ENCODE measurements at regions not wholly inside any gene's neighbourhood (a gene's known extent, or its start where the extent isn't known, plus 50 kb on each side); places are given as distances from the start of the nearest gene placed in this dataset.

DNA sequence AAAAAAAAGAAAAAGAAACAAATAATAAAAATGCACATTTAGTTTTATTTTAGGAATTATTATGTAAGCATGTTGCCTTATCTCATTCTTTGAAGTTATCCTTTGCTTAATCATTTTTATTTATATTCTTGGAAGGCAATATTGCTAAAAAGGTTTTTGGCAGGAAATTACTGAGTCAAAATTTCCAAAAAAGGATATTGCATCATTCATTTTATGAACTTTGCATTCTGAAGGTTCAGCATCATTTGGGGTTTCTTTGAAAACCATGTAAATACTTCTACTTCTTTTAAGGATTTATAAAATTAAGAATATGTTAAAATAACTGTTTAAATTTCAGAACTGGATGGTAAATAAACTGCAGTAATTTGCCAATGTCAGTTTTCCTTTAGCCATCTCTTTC, 94.2 kb upstream of the CTNND2 start:
- Histone ChIP-seq H3K4me3 (no peak overlapping the region), H3K27me3 (replicated peaks; ENCODE audit: insufficient read depth) (no peaks in the 10 kb centered on the region), H3K9me3 (no peaks in the 10 kb centered on the region), H3K27ac (no peak overlapping the region), H3K4me1 (ENCODE audit: control insufficient read depth in 1 of 2, low read depth in 2 of 2) (no peaks in the 10 kb centered on the region), H3K36me3 (no peaks in the 10 kb centered on the region)
- no peak for ATAC-seq (ENCODE audit: insufficient number of reproducible peaks, low FRiP score, low read depth)
- no peak for DNase-seq (ENCODE audit: low spot score)
- TF ChIP-seq, protein P1, sequence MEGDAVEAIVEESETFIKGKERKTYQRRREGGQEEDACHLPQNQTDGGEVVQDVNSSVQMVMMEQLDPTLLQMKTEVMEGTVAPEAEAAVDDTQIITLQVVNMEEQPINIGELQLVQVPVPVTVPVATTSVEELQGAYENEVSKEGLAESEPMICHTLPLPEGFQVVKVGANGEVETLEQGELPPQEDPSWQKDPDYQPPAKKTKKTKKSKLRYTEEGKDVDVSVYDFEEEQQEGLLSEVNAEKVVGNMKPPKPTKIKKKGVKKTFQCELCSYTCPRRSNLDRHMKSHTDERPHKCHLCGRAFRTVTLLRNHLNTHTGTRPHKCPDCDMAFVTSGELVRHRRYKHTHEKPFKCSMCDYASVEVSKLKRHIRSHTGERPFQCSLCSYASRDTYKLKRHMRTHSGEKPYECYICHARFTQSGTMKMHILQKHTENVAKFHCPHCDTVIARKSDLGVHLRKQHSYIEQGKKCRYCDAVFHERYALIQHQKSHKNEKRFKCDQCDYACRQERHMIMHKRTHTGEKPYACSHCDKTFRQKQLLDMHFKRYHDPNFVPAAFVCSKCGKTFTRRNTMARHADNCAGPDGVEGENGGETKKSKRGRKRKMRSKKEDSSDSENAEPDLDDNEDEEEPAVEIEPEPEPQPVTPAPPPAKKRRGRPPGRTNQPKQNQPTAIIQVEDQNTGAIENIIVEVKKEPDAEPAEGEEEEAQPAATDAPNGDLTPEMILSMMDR (IDR thresholded peaks at IDR 0.05), result no peak

DNA sequence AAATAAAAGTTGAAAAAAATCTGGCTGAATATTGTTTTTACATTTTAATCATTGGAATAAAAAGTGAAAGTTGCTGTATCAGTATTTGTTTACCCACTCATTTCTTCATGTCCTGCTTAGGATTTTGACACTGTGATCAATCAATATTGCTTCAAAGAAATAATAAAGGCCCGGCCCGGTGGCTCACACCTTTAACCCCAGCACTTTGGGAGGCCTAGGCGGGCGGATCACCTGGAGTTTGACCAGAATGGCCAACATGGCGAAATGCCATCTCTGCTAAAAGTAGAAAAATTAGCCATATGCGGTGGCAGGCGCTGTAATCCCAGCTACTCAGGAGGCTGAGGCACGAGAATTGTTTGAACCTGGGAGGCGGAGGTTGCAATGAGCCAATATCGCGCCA, 93.7 kb upstream of the CTNND2 start:
- Histone ChIP-seq H3K27me3 (replicated peaks; ENCODE audit: insufficient read depth) (no peaks in the 10 kb centered on the region), H3K27ac (no peak overlapping the region), H3K4me1 (ENCODE audit: control insufficient read depth in 1 of 2, low read depth in 2 of 2) (no peaks in the 10 kb centered on the region), H3K36me3 (no peaks in the 10 kb centered on the region), H3K9me3 (no peaks in the 10 kb centered on the region), H3K4me3 (no peak overlapping the region)
- TF ChIP-seq, protein P1 (IDR thresholded peaks at IDR 0.05), result no peak
- DNase-seq (ENCODE audit: low spot score), result no peak
- no peak for ATAC-seq (ENCODE audit: insufficient number of reproducible peaks, low FRiP score, low read depth)

DNA sequence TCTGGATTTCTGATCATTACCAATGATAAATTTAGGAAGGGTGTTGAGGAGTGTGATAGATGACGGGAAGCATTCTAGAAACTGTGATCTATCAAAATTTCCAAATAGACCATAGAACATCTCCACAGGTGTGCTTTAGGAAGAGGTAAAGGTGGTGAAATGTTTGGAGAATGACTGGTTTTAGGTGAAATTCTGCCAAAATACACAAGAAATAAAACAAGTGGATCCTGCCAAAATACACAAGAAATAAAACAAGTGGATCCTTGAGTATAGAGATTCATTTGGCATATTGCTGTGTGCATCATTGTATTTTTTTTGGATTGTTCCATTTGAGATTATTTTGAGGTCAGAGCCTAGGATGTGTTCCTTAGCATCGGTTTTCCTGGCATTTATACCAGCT, 88.3 kb upstream of the CTNND2 start:
- Histone ChIP-seq H3K4me3 (no peak overlapping the region), H3K9me3 (no peaks in the 10 kb centered on the region), H3K27me3 (replicated peaks; ENCODE audit: insufficient read depth) (no peaks in the 10 kb centered on the region), H3K27ac (no peak overlapping the region), H3K36me3 (no peaks in the 10 kb centered on the region), H3K4me1 (ENCODE audit: control insufficient read depth in 1 of 2, low read depth in 2 of 2) (no peaks in the 10 kb centered on the region)
- ATAC-seq (ENCODE audit: insufficient number of reproducible peaks, low FRiP score, low read depth), result no peak
- no peak for DNase-seq (ENCODE audit: low spot score)
- TF ChIP-seq, protein P1 (IDR thresholded peaks at IDR 0.05), result no peak

DNA sequence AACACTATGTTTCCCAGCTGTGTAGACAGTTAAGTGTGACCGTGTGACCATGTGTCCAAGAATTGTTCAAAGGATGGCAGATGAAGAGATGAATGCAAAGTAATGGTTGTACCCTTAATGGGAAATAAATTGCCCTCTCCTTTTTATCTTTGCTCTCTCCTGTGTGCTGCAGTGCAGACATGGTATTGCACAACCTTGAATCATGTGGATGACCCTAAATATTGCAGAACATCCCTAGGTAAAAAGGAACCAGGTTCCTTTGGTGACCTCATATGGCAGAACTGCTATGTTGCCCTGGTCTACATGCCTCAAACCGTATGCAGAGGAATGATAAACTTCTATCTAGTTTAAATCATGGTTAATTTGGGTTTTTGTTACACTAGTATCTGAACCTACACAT, 81.7 kb upstream of the CTNND2 start:
- TF ChIP-seq, protein P1 (IDR thresholded peaks at IDR 0.05), result no peak
- no peak for ATAC-seq (ENCODE audit: insufficient number of reproducible peaks, low FRiP score, low read depth)
- Histone ChIP-seq H3K36me3 (no peaks in the 10 kb centered on the region), H3K9me3 (no peaks in the 10 kb centered on the region), H3K27me3 (replicated peaks; ENCODE audit: insufficient read depth) (no peaks in the 10 kb centered on the region), H3K4me3 (no peak overlapping the region), H3K27ac (no peak overlapping the region), H3K4me1 (ENCODE audit: control insufficient read depth in 1 of 2, low read depth in 2 of 2) (no peaks in the 10 kb centered on the region)
- no peak for DNase-seq (ENCODE audit: low spot score)

DNA sequence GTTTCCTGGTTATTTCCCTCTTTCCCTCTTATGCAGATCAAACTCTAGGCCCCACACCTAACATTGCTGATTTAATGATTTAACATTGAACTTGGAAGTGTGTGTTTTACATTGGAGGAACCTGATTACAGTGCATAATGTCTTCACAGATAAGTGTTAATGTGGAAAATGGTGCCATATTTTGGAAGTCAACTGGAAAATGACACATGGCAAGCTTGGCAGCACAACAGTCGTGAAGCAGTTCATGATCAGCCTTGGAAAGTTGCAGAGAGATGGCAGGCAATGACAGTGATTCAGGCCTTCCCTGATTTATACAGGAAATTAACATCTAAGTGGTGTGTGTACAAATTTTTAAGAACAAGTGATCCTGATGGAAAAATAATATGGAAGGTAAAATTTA, 80.0 kb upstream of the CTNND2 start:
- no peaks in the 10 kb centered on the region for H3K36me3 ChIP-seq
- DNase-seq (ENCODE audit: low spot score) (no peak), ATAC-seq (ENCODE audit: insufficient number of reproducible peaks, low FRiP score, low read depth) (no peak)
- H3K9me3 ChIP-seq, result no peaks in the 10 kb centered on the region
- no peaks in the 10 kb centered on the region for H3K4me1 ChIP-seq (ENCODE audit: control insufficient read depth in 1 of 2, low read depth in 2 of 2)
- H3K27ac ChIP-seq, result no peak overlapping the region
- H3K4me3 ChIP-seq, result no peak overlapping the region
- no peaks in the 10 kb centered on the region for H3K27me3 ChIP-seq (replicated peaks; ENCODE audit: insufficient read depth)
- TF ChIP-seq, protein P1 (IDR thresholded peaks at IDR 0.05), result no peak

Data from thoracic aorta (tissue), 2 donors.